OCI-LY3 (cell line): ENCODE measurements at regions not wholly inside any gene's neighbourhood (a gene's known extent, or its start where the extent isn't known, plus 50 kb on each side); places are given as distances from the start of the nearest gene placed in this dataset.

Experiments used
- H2AFZ ChIP-seq: fragments of 200-600, 300-600 bp; shearing (Covaris generic); 2 replicates; pipeline ENCODE4 v1.6.0; 2014; ENCODE audit warnings: antibody characterized with exemption, low read depth, low read length
- H3K27ac ChIP-seq: fragments of 200-600, 300-600 bp; sonication (generic); 2 replicates; pipeline ENCODE4 v1.5.1; 2014; ENCODE audit warnings: mild to moderate bottlenecking, low read length, moderate library complexity, mixed read lengths
- H3K27me3 ChIP-seq: fragments of 200-600, 300-600 bp; sonication (generic); 2 replicates; pipeline ENCODE4 v1.6.1; 2014; ENCODE audit warnings: low read depth, low read length, mixed read lengths
- H3K36me3 ChIP-seq: fragments of 200-600, 300-600 bp; sonication (generic); replicated peaks from 2 replicates; pipeline ENCODE3; 2014; ENCODE audit warnings: low read depth, low read length, mixed read lengths
- H3K4me1 ChIP-seq: fragments of 300-600, 200-600 bp; sonication (generic); 2 replicates; pipeline ENCODE4 v1.6.1; 2014; ENCODE audit warnings: low read length, mixed read lengths
- H3K4me2 ChIP-seq: fragments of 200-600, 300-600 bp; sonication (generic); 2 replicates; pipeline ENCODE4 v1.6.1; 2014; ENCODE audit warnings: low read length, mixed read lengths
- H3K4me3 ChIP-seq: fragments of 300-600, 200-600 bp; sonication (generic); 2 replicates; pipeline ENCODE4 v1.5.1; 2014; ENCODE audit warnings: antibody characterized with exemption, mild to moderate bottlenecking, low read length, moderate library complexity
- H3K79me2 ChIP-seq: fragments of 300-600, 200-600 bp; shearing (Covaris generic); 2 replicates; pipeline ENCODE4 v1.6.1; 2014; ENCODE audit warnings: mild to moderate bottlenecking, low read length, mixed read lengths
- H3K9ac ChIP-seq: fragments of 300-600, 200-600 bp; shearing (Covaris generic); 2 replicates; pipeline ENCODE4 v1.6.0; 2014; ENCODE audit warnings: mild to moderate bottlenecking, low read length, moderate library complexity
- H3K9me3 ChIP-seq: fragments of 200-600, 300-600 bp; shearing (Covaris generic); 2 replicates; pipeline ENCODE4 v1.6.1; 2014; ENCODE audit warnings: low read length, mixed read lengths; ENCODE audit not compliant: insufficient read depth
- H4K20me1 ChIP-seq: fragments of 200-600, 300-600 bp; sonication (generic); 2 replicates; pipeline ENCODE4 v1.6.1; 2016; ENCODE audit warnings: low read length, mixed read lengths; ENCODE audit not compliant: insufficient read depth
- CTCF ChIP-seq: fragments of 200-600, 300-600 bp; sonication (generic); IDR thresholded peaks from 2 replicates; pipeline ENCODE4 v1.5.1; 2014; ENCODE audit warnings: antibody characterized with exemption, low read length, low read depth
- EZH2phosphoT487 ChIP-seq: fragments of 200-600 bp; shearing (Covaris generic); IDR thresholded peaks from 2 replicates; pipeline ENCODE4 v1.6.1; 2018; ENCODE audit warnings: antibody characterized with exemption, mixed run types, low read depth

- H3K9ac ChIP-seq, result no peak overlapping the region
- H3K9me3 ChIP-seq, result no peaks in the 10 kb centered on the region
- no peak overlapping the region for H3K27ac ChIP-seq
- no peaks in the 10 kb centered on the region for H3K79me2 ChIP-seq
- H3K4me3 ChIP-seq, result no peak overlapping the region
- no peaks in the 10 kb centered on the region for H4K20me1 ChIP-seq
- H3K4me2 ChIP-seq, result no peak overlapping the region
- no peaks in the 10 kb centered on the region for H3K27me3 ChIP-seq
- TF ChIP-seq CTCF (no peak), EZH2phosphoT487 (no peak)
- peaks cover 16% of the 10 kb centered on the region for H3K4me1 ChIP-seq
- no peaks in the 10 kb centered on the region for H3K36me3 ChIP-seq
- H2AFZ ChIP-seq, result no peak overlapping the region
Observed at GRCh38 chrX:120774606-120775005, 101.1 kb downstream of the CT47B1 start.

GRCh38 chrX:120773801-120774200 lies 101.9 kb downstream of the CT47B1 start:
- Histone ChIP-seq H3K79me2 (no peaks in the 10 kb centered on the region), H3K27ac (no peak overlapping the region), H3K9me3 (no peaks in the 10 kb centered on the region), H3K4me2 (no peak overlapping the region), H3K27me3 (no peaks in the 10 kb centered on the region), H3K36me3 (no peaks in the 10 kb centered on the region), H3K9ac (no peak overlapping the region), H4K20me1 (no peaks in the 10 kb centered on the region), H2AFZ (no peak overlapping the region), H3K4me1 (peaks cover 16% of the 10 kb centered on the region), H3K4me3 (no peak overlapping the region)
- no peak for TF ChIP-seq EZH2phosphoT487
- no peak for TF ChIP-seq CTCF

DNA sequence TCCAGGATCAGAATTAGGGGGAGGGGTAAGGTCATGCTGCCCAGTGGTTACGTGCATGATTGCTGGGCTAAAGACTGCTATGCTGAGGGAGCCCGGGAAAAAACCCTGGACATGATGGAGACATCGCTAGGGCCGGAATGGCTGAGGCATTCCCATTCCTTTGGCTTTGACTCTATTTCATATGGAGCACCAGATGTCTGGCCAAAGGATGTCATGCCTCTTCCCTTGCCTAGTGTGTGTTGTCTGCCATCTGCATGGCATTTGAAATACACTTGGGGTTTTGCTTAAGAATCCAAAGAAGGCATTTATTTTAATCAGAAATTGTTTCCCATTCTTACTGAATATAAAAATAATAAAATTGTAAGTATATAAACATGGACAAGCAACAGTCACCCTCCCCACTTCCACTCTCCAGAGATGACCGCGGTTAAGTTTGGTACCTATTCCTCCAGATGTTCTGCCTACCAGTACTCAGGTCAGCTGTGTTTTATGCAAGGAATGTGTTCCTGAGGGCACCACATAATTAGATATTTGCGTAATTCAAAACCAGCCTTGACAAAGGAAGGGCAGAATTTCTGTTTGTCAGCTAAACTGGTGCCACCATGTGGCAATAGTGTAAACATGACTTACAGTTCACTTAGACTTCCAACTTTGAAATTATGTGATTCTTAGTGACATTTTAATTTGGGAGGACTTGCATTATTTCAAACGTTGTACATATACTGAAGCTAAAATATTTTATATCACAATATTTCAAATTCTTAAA lies 105.9 kb downstream of the CT47B1 start:
- H3K4me1 ChIP-seq, result peaks cover 5% of the 10 kb centered on the region
- no peak overlapping the region for H2AFZ ChIP-seq
- no peak overlapping the region for H3K9ac ChIP-seq
- H3K79me2 ChIP-seq, result no peaks in the 10 kb centered on the region
- no peaks in the 10 kb centered on the region for H4K20me1 ChIP-seq
- H3K27me3 ChIP-seq, result no peaks in the 10 kb centered on the region
- no peaks in the 10 kb centered on the region for H3K36me3 ChIP-seq
- peak overlapping the region; percentile 66 for H3K4me2 ChIP-seq
- TF ChIP-seq CTCF (peak; percentile 70), EZH2phosphoT487 (no peak)
- no peaks in the 10 kb centered on the region for H3K9me3 ChIP-seq
- H3K27ac ChIP-seq, result no peak overlapping the region
- peak overlapping the region; percentile 51 for H3K4me3 ChIP-seq

- H3K79me2 ChIP-seq, result no peaks in the 10 kb centered on the region
- no peak overlapping the region for H3K4me2 ChIP-seq
- TF ChIP-seq EZH2phosphoT487 (no peak), CTCF (no peak)
- no peaks in the 10 kb centered on the region for H3K27me3 ChIP-seq
- H3K4me3 ChIP-seq, result no peak overlapping the region
- H3K4me1 ChIP-seq, result peaks cover 5% of the 10 kb centered on the region
- H3K9ac ChIP-seq, result no peak overlapping the region
- no peaks in the 10 kb centered on the region for H3K36me3 ChIP-seq
- no peak overlapping the region for H3K27ac ChIP-seq
- no peaks in the 10 kb centered on the region for H4K20me1 ChIP-seq
- no peaks in the 10 kb centered on the region for H3K9me3 ChIP-seq
- H2AFZ ChIP-seq, result no peak overlapping the region
Observed at GRCh38 chrX:120768681-120769080, 107.0 kb downstream of the CT47B1 start.
